GM12865 (cell line): ENCODE measurements at regions not wholly inside any gene's neighbourhood (a gene's known extent, or its start where the extent isn't known, plus 50 kb on each side); places are given as distances from the start of the nearest gene placed in this dataset.

ENCODE experiments used
- DNase-seq: peaks from one replicate; pipeline ENCODE4 v3.0.0; 2010; ENCODE audit warnings: low read depth
- H3K4me3 ChIP-seq: 2 replicates; pipeline ENCODE4 v1.5.1; 2011; ENCODE audit warnings: mild to moderate bottlenecking, low read depth, low read length, control low read depth
- CTCF ChIP-seq: IDR thresholded peaks from 2 replicates; pipeline ENCODE4 v1.5.1; 2011; ENCODE audit warnings: low read length, control low read depth, low read depth, inconsistent platforms; ENCODE audit not compliant: insufficient read depth; ENCODE audit errors: missing control alignments

GRCh38 chr10:131009791-131010190, 301.7 kb downstream of the TCERG1L start:
- TF ChIP-seq CTCF, result no peak
- no peak overlapping the region for H3K4me3 ChIP-seq
- no peak for DNase-seq

GRCh38 chr10:131010965-131011575, 300.5 kb downstream of the TCERG1L start:
- H3K4me3 ChIP-seq, result no peak overlapping the region
- no peak for TF ChIP-seq CTCF
- no peak for DNase-seq

- no peak for DNase-seq
- no peak for TF ChIP-seq CTCF
Observed at GRCh38 chr10:131011936-131012640, 299.4 kb downstream of the TCERG1L start.

GRCh38 chr10:131012641-131012985, 298.9 kb downstream of the TCERG1L start:
- no peak overlapping the region for H3K4me3 ChIP-seq
- DNase-seq, result no peak
- no peak for TF ChIP-seq CTCF

More at GRCh38 chr10:131011936-131012640, 299.4 kb downstream of the TCERG1L start:
- no peak overlapping the region for H3K4me3 ChIP-seq

- DNase-seq, result no peak
- no peak for TF ChIP-seq CTCF
Observed at GRCh38 chr10:131013281-131013912, 298.1 kb downstream of the TCERG1L start.

GRCh38 chr10:131014271-131014670, 297.2 kb downstream of the TCERG1L start:
- no peak for TF ChIP-seq CTCF
- no peak for DNase-seq
- H3K4me3 ChIP-seq, result no peak overlapping the region

More at GRCh38 chr10:131013281-131013912, 298.1 kb downstream of the TCERG1L start:
- no peak overlapping the region for H3K4me3 ChIP-seq
